GM12878 (cell line): ENCODE measurements at regions not wholly inside any gene's neighbourhood (a gene's known extent, or its start where the extent isn't known, plus 50 kb on each side); places are given as distances from the start of the nearest gene placed in this dataset.

Experiments used
- CBX5 ChIP-seq: sonication (generic); IDR thresholded peaks from 2 replicates; pipeline ENCODE4 v1.6.1; 2016; ENCODE audit warnings: low read depth, moderate library complexity, mild to moderate bottlenecking, inconsistent platforms
- CTCF ChIP-seq, 3 experiments: IDR thresholded peaks in 2 of 3; conservative IDR thresholded peaks in 1 of 3; 2 replicates each; pipeline ENCODE4 v1.5.1; 2011; ENCODE audit warnings: low read depth in 3 of 3, low read length in 3 of 3, mild to moderate bottlenecking in 3 of 3, control low read depth in 2 of 3, moderate library complexity in 2 of 3, inconsistent platforms in 1 of 3, mixed read lengths in 1 of 3; ENCODE audit not compliant: control insufficient read depth in 2 of 3, insufficient read depth in 1 of 3; ENCODE audit errors: extremely low read depth in 1 of 3
- ELK1 ChIP-seq: IDR thresholded peaks from 2 replicates; pipeline ENCODE4 v1.6.1; 2012; ENCODE audit warnings: low read depth, low read length, improper control_type of control experiment
- ESRRA ChIP-seq: IDR thresholded peaks from 2 replicates; pipeline ENCODE4 v1.6.1; 2012; ENCODE audit warnings: mild to moderate bottlenecking, low read length, improper control_type of control experiment
- NBN ChIP-seq: fragments of 450-650 bp; IDR thresholded peaks from 2 replicates; pipeline ENCODE4 v1.6.1; 2016
- TAF1 ChIP-seq: IDR thresholded peaks from 2 replicates; pipeline ENCODE4 v1.6.1; 2011; ENCODE audit warnings: mild to moderate bottlenecking, low read depth, low read length, borderline replicate concordance
- TF ChIP-seq, protein P1 (sequence below): IDR thresholded peaks from 2 replicates; pipeline ENCODE4 v1.6.1; 2012; ENCODE audit warnings: mild to moderate bottlenecking, low read depth, low read length

GRCh38 chr5:28190011-28190410 lies 1151.6 kb upstream of the CDH9 start:
- TF ChIP-seq ESRRA (no peak), TAF1 (no peak), ELK1 (no peak), NBN (no peak), CBX5 (no peak), CTCF (IDR thresholded peaks at IDR 0.05 in 2 of 3, conservative IDR thresholded peaks at IDR 0.05 in 1 of 3; ENCODE audit: control insufficient read depth in 2 of 3, extremely low read depth in 1 of 3, insufficient read depth in 1 of 3, low read depth in 3 of 3, low read length in 3 of 3) (no peak)
- TF ChIP-seq, protein P1, sequence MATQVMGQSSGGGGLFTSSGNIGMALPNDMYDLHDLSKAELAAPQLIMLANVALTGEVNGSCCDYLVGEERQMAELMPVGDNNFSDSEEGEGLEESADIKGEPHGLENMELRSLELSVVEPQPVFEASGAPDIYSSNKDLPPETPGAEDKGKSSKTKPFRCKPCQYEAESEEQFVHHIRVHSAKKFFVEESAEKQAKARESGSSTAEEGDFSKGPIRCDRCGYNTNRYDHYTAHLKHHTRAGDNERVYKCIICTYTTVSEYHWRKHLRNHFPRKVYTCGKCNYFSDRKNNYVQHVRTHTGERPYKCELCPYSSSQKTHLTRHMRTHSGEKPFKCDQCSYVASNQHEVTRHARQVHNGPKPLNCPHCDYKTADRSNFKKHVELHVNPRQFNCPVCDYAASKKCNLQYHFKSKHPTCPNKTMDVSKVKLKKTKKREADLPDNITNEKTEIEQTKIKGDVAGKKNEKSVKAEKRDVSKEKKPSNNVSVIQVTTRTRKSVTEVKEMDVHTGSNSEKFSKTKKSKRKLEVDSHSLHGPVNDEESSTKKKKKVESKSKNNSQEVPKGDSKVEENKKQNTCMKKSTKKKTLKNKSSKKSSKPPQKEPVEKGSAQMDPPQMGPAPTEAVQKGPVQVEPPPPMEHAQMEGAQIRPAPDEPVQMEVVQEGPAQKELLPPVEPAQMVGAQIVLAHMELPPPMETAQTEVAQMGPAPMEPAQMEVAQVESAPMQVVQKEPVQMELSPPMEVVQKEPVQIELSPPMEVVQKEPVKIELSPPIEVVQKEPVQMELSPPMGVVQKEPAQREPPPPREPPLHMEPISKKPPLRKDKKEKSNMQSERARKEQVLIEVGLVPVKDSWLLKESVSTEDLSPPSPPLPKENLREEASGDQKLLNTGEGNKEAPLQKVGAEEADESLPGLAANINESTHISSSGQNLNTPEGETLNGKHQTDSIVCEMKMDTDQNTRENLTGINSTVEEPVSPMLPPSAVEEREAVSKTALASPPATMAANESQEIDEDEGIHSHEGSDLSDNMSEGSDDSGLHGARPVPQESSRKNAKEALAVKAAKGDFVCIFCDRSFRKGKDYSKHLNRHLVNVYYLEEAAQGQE, result no peak
